ENCODE measurements at regions not wholly inside any gene's neighbourhood (a gene's known extent, or its start where the extent isn't known, plus 50 kb on each side); places are given as distances from the start of the nearest gene placed in this dataset.

DNA sequence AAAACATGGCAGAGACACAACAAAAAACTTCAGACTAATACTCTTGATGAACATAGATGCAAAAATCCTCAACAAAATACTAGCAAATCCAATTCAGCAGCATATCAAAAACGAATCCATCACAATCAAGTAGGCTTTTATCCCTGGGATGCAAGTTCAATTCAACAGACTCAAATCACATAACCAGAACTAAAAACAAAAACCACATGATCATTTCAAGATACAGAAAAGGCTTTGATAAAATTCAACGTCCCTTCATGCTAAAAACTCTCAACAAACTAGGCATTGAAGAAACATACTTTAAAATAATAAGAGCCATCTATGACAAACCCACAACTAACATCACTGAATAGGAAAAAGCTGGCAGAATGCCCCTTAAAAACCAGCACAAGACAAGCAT lies 93.6 kb downstream of the TUSC1 start:
- Histone ChIP-seq H3K4me3 (ENCODE audit: low read depth, low read length) (no peak overlapping the region), H3K27ac (ENCODE audit: extremely low read depth, low read depth, low read length) (no peak overlapping the region), H3K9me3 (ENCODE audit: control insufficient read depth, insufficient read depth, low read depth, low read length) (no peaks in the 10 kb centered on the region), H3K4me1 (ENCODE audit: control insufficient read depth, insufficient read depth, low read length) (no peaks in the 10 kb centered on the region), H3K36me3 (ENCODE audit: control insufficient read depth in 2 of 2, insufficient read depth in 1 of 2, low read length in 2 of 2) (no peaks in the 10 kb centered on the region)
- CTCF ChIA-PET, result no interaction called here
- POLR2A ChIA-PET, result no interaction called here
- TF ChIP-seq ZNF426 (tag by site-specific recombination; IDR thresholded peaks at IDR 0.05), result no peak
- TF ChIP-seq GLI2 (tag by site-specific recombination; IDR thresholded peaks at IDR 0.05; ENCODE audit: borderline replicate concordance, low read depth), result no peak
- TF ChIP-seq, protein P1, sequence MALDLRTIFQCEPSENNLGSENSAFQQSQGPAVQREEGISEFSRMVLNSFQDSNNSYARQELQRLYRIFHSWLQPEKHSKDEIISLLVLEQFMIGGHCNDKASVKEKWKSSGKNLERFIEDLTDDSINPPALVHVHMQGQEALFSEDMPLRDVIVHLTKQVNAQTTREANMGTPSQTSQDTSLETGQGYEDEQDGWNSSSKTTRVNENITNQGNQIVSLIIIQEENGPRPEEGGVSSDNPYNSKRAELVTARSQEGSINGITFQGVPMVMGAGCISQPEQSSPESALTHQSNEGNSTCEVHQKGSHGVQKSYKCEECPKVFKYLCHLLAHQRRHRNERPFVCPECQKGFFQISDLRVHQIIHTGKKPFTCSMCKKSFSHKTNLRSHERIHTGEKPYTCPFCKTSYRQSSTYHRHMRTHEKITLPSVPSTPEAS (tag by site-specific recombination; IDR thresholded peaks at IDR 0.05), result no peak
- no peak for TF ChIP-seq ZNF274 (IDR thresholded peaks at IDR 0.05; ENCODE audit: low read length)
- TF ChIP-seq ZNF274 (tag by site-specific recombination; IDR thresholded peaks at IDR 0.05; ENCODE audit: borderline replicate concordance), result no peak
- TF ChIP-seq ZNF510 (tag by site-specific recombination; IDR thresholded peaks at IDR 0.05; ENCODE audit: insufficient replicate concordance), result no peak

GRCh38 chr9:25573281-25573680 lies 105.0 kb downstream of the TUSC1 start:
- no peaks in the 10 kb centered on the region for H3K9me3 ChIP-seq (ENCODE audit: control insufficient read depth, insufficient read depth, low read depth, low read length)
- no peak overlapping the region for H3K27ac ChIP-seq (ENCODE audit: extremely low read depth, low read depth, low read length)
- ChIA-PET POLR2A (no interaction called here), CTCF (no interaction called here)
- H3K4me3 ChIP-seq (ENCODE audit: low read depth, low read length), result no peak overlapping the region
- no peak for TF ChIP-seq HOXA7 (CRISPR knock-in tag; IDR thresholded peaks at IDR 0.05; ENCODE audit: borderline replicate concordance)
- H3K36me3 ChIP-seq (ENCODE audit: control insufficient read depth in 2 of 2, insufficient read depth in 1 of 2, low read length in 2 of 2), result no peaks in the 10 kb centered on the region
- H3K4me1 ChIP-seq (ENCODE audit: control insufficient read depth, insufficient read depth, low read length), result no peaks in the 10 kb centered on the region

- ChIA-PET CTCF (interaction anchor here (1.0 kb wide), 1 partner anchor 71 kb away, joined by 3 read pairs; no protein-coding TSS in a partner anchor), POLR2A (no interaction called here)
- no peaks in the 10 kb centered on the region for H3K36me3 ChIP-seq (ENCODE audit: control insufficient read depth in 2 of 2, insufficient read depth in 1 of 2, low read length in 2 of 2)
- TF ChIP-seq ZBTB21 (tag by site-specific recombination; IDR thresholded peaks at IDR 0.05) (no peak), ZEB2 (tag by site-specific recombination; IDR thresholded peaks at IDR 0.05) (no peak), ZNF544 (tag by site-specific recombination; IDR thresholded peaks at IDR 0.05) (no peak), ZNF274 (IDR thresholded peaks at IDR 0.05; ENCODE audit: low read length) (no peak), ZNF274 (tag by site-specific recombination; IDR thresholded peaks at IDR 0.05; ENCODE audit: borderline replicate concordance) (no peak), MYNN (tag by site-specific recombination; IDR thresholded peaks at IDR 0.05; ENCODE audit: borderline replicate concordance) (no peak), ZNF174 (tag by site-specific recombination; IDR thresholded peaks at IDR 0.05) (no peak), SCRT1 (tag by site-specific recombination; IDR thresholded peaks at IDR 0.05; ENCODE audit: borderline replicate concordance) (no peak), ZNF221 (tag by site-specific recombination; IDR thresholded peaks at IDR 0.05; ENCODE audit: borderline replicate concordance) (no peak), ZNF133 (tag by site-specific recombination; IDR thresholded peaks at IDR 0.05) (no peak)
- TF ChIP-seq, protein P2, sequence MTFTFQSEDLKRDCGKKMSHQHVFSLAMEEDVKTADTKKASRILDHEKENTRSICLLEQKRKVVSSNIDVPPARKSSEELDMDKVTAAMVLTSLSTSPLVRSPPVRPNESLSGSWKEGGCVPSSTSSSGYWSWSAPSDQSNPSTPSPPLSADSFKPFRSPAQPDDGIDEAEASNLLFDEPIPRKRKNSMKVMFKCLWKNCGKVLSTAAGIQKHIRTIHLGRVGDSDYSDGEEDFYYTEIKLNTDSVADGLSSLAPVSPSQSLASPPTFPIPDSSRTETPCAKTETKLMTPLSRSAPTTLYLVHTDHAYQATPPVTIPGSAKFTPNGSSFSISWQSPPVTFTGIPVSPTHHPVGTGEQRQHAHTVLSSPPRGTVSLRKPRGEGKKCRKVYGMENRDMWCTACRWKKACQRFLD (tag by site-specific recombination; IDR thresholded peaks at IDR 0.05), result no peak
- TF ChIP-seq, protein P3, sequence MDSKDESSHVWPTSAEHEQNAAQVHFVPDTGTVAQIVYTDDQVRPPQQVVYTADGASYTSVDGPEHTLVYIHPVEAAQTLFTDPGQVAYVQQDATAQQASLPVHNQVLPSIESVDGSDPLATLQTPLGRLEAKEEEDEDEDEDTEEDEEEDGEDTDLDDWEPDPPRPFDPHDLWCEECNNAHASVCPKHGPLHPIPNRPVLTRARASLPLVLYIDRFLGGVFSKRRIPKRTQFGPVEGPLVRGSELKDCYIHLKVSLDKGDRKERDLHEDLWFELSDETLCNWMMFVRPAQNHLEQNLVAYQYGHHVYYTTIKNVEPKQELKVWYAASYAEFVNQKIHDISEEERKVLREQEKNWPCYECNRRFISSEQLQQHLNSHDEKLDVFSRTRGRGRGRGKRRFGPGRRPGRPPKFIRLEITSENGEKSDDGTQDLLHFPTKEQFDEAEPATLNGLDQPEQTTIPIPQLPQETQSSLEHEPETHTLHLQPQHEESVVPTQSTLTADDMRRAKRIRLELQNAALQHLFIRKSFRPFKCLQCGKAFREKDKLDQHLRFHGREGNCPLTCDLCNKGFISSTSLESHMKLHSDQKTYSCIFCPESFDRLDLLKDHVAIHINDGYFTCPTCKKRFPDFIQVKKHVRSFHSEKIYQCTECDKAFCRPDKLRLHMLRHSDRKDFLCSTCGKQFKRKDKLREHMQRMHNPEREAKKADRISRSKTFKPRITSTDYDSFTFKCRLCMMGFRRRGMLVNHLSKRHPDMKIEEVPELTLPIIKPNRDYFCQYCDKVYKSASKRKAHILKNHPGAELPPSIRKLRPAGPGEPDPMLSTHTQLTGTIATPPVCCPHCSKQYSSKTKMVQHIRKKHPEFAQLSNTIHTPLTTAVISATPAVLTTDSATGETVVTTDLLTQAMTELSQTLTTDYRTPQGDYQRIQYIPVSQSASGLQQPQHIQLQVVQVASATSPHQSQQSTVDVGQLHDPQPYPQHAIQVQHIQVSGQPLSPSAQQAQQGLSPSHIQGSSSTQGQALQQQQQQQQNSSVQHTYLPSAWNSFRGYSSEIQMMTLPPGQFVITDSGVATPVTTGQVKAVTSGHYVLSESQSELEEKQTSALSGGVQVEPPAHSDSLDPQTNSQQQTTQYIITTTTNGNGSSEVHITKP (tag by site-specific recombination; IDR thresholded peaks at IDR 0.05), result no peak
- TF ChIP-seq, protein P4, sequence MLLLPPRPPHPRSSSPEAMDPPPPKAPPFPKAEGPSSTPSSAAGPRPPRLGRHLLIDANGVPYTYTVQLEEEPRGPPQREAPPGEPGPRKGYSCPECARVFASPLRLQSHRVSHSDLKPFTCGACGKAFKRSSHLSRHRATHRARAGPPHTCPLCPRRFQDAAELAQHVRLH (tag by site-specific recombination; IDR thresholded peaks at IDR 0.05), result no peak
- TF ChIP-seq, protein P5, sequence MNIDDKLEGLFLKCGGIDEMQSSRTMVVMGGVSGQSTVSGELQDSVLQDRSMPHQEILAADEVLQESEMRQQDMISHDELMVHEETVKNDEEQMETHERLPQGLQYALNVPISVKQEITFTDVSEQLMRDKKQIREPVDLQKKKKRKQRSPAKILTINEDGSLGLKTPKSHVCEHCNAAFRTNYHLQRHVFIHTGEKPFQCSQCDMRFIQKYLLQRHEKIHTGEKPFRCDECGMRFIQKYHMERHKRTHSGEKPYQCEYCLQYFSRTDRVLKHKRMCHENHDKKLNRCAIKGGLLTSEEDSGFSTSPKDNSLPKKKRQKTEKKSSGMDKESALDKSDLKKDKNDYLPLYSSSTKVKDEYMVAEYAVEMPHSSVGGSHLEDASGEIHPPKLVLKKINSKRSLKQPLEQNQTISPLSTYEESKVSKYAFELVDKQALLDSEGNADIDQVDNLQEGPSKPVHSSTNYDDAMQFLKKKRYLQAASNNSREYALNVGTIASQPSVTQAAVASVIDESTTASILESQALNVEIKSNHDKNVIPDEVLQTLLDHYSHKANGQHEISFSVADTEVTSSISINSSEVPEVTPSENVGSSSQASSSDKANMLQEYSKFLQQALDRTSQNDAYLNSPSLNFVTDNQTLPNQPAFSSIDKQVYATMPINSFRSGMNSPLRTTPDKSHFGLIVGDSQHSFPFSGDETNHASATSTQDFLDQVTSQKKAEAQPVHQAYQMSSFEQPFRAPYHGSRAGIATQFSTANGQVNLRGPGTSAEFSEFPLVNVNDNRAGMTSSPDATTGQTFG (tag by site-specific recombination; IDR thresholded peaks at IDR 0.05; ENCODE audit: borderline replicate concordance), result no peak
- TF ChIP-seq, protein P6, sequence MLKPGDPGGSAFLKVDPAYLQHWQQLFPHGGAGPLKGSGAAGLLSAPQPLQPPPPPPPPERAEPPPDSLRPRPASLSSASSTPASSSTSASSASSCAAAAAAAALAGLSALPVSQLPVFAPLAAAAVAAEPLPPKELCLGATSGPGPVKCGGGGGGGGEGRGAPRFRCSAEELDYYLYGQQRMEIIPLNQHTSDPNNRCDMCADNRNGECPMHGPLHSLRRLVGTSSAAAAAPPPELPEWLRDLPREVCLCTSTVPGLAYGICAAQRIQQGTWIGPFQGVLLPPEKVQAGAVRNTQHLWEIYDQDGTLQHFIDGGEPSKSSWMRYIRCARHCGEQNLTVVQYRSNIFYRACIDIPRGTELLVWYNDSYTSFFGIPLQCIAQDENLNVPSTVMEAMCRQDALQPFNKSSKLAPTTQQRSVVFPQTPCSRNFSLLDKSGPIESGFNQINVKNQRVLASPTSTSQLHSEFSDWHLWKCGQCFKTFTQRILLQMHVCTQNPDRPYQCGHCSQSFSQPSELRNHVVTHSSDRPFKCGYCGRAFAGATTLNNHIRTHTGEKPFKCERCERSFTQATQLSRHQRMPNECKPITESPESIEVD (tag by site-specific recombination; IDR thresholded peaks at IDR 0.05), result no peak
Measured at GRCh38 chr9:25571491-25571890, 106.8 kb downstream of the TUSC1 start.

More at GRCh38 chr9:25571491-25571890, 106.8 kb downstream of the TUSC1 start:
- Histone ChIP-seq H3K4me1 (ENCODE audit: control insufficient read depth, insufficient read depth, low read length) (no peaks in the 10 kb centered on the region), H3K9me3 (ENCODE audit: control insufficient read depth, insufficient read depth, low read depth, low read length) (no peaks in the 10 kb centered on the region), H3K27ac (ENCODE audit: extremely low read depth, low read depth, low read length) (no peak overlapping the region), H3K4me3 (ENCODE audit: low read depth, low read length) (no peak overlapping the region)

All from HEK293 (cell line).